H9 (cell line): ENCODE measurements at regions not wholly inside any gene's neighbourhood (a gene's known extent, or its start where the extent isn't known, plus 50 kb on each side); places are given as distances from the start of the nearest gene placed in this dataset.

Experiments
- DNase-seq: peaks from one replicate; pipeline ENCODE4 v3.0.0-alpha.2; 2017
- H2AFZ ChIP-seq: one replicate; pipeline ENCODE4 v1.6.1; 2013; ENCODE audit warnings: mild to moderate bottlenecking, low read length, control low read depth, moderate library complexity
- H2AK5ac ChIP-seq: 2 replicates; pipeline ENCODE4 v1.6.1; 2013; ENCODE audit warnings: low read length, control low read depth, mixed read lengths; ENCODE audit not compliant: insufficient read length
- H2BK120ac ChIP-seq: one replicate; pipeline ENCODE4 v1.6.1; 2013; ENCODE audit warnings: low read depth, mild to moderate bottlenecking, low read length, control low read depth, inconsistent platforms; ENCODE audit not compliant: poor library complexity, severe bottlenecking
- H2BK12ac ChIP-seq: 2 replicates; pipeline ENCODE4 v1.6.1; 2013; ENCODE audit warnings: low read length, control low read depth, mixed read lengths, low read depth; ENCODE audit not compliant: insufficient read length
- H2BK15ac ChIP-seq: 2 replicates; pipeline ENCODE4 v1.6.1; 2013; ENCODE audit warnings: low read depth, low read length, control low read depth
- H2BK20ac ChIP-seq: one replicate; pipeline ENCODE4 v1.6.1; 2013; ENCODE audit warnings: low read depth, mild to moderate bottlenecking, low read length, control low read depth, inconsistent platforms; ENCODE audit not compliant: poor library complexity, severe bottlenecking
- H2BK5ac ChIP-seq: 2 replicates; pipeline ENCODE4 v1.6.1; 2013; ENCODE audit warnings: low read length, control low read depth, mixed read lengths; ENCODE audit not compliant: insufficient read length
- H3K14ac ChIP-seq: 2 replicates; pipeline ENCODE4 v1.6.1; 2013; ENCODE audit warnings: low read length, control low read depth; ENCODE audit not compliant: insufficient read depth
- H3K18ac ChIP-seq: 2 replicates; pipeline ENCODE4 v1.6.1; 2013; ENCODE audit warnings: low read depth, mild to moderate bottlenecking, mixed read lengths, low read length, control low read depth; ENCODE audit not compliant: insufficient read length
- H3K23ac ChIP-seq: 2 replicates; pipeline ENCODE4 v1.6.1; 2013; ENCODE audit warnings: low read length, control low read depth, mixed read lengths, low read depth; ENCODE audit not compliant: insufficient read length
- H3K23me2 ChIP-seq: 2 replicates; pipeline ENCODE4 v1.6.1; 2013; ENCODE audit warnings: low read depth, mild to moderate bottlenecking, mixed read lengths, low read length, control low read depth; ENCODE audit not compliant: insufficient read length, poor library complexity, severe bottlenecking
- H3K27ac ChIP-seq: 2 replicates; pipeline ENCODE4 v1.5.1; 2013; ENCODE audit warnings: low read length, control low read depth, mixed read lengths, low read depth; ENCODE audit not compliant: insufficient read length
- H3K27me3 ChIP-seq: 2 replicates; pipeline ENCODE4 v1.6.1; 2013; ENCODE audit warnings: low read length, control low read depth, inconsistent platforms; ENCODE audit not compliant: insufficient read depth
- H3K4ac ChIP-seq: 2 replicates; pipeline ENCODE4 v1.6.1; 2013; ENCODE audit warnings: low read depth, mild to moderate bottlenecking, control low read depth, inconsistent platforms, low read length, moderate library complexity
- H3K4me1 ChIP-seq: 2 replicates; pipeline ENCODE4 v1.6.1; 2013; ENCODE audit warnings: low read length, control low read depth, inconsistent platforms; ENCODE audit not compliant: insufficient read depth
- H3K4me2 ChIP-seq: 2 replicates; pipeline ENCODE4 v1.6.1; 2013; ENCODE audit warnings: low read length, control low read depth, mixed read lengths; ENCODE audit not compliant: insufficient read length, insufficient read depth
- H3K56ac ChIP-seq: 2 replicates; pipeline ENCODE4 v1.6.1; 2013; ENCODE audit warnings: low read depth, mild to moderate bottlenecking, mixed read lengths, low read length, control low read depth; ENCODE audit not compliant: insufficient read length
- H3K79me1 ChIP-seq: 2 replicates; pipeline ENCODE4 v1.6.1; 2013; ENCODE audit warnings: low read depth, mild to moderate bottlenecking, moderate library complexity, low read length, control low read depth, inconsistent platforms; ENCODE audit not compliant: insufficient read depth, poor library complexity, severe bottlenecking
- H3K79me2 ChIP-seq: 2 replicates; pipeline ENCODE4 v1.6.1; 2013; ENCODE audit warnings: low read length, control low read depth, inconsistent platforms; ENCODE audit not compliant: insufficient read depth
- H3K9ac ChIP-seq: 2 replicates; pipeline ENCODE4 v1.6.1; 2013; ENCODE audit warnings: low read length, control low read depth, mixed read lengths; ENCODE audit not compliant: insufficient read length; ENCODE audit errors: extremely low read depth
- H3K9me3 ChIP-seq: one replicate; pipeline ENCODE4 v1.6.1; 2013; ENCODE audit warnings: low read depth, low read length, inconsistent platforms; ENCODE audit not compliant: control insufficient read depth
- H3T11ph ChIP-seq: one replicate; pipeline ENCODE4 v1.6.1; 2013; ENCODE audit warnings: mild to moderate bottlenecking, low read length, control low read depth, inconsistent platforms
- H4K20me1 ChIP-seq: one replicate; pipeline ENCODE4 v1.6.1; 2013; ENCODE audit not compliant: control insufficient read depth, insufficient read length, insufficient read depth
- H4K5ac ChIP-seq: 2 replicates; pipeline ENCODE4 v1.6.1; 2013; ENCODE audit warnings: low read depth, mild to moderate bottlenecking, mixed read lengths, low read length, control low read depth; ENCODE audit not compliant: insufficient read length
- H4K8ac ChIP-seq: replicated peaks from 2 replicates; pipeline ENCODE4 v1.6.1; 2013; ENCODE audit warnings: low read length, control low read depth, mixed read lengths, low read depth; ENCODE audit not compliant: insufficient read length
- H4K91ac ChIP-seq: 2 replicates; pipeline ENCODE4 v1.6.1; 2013; ENCODE audit warnings: low read depth, mild to moderate bottlenecking, moderate library complexity, mixed read lengths, low read length, control low read depth; ENCODE audit not compliant: insufficient read length
- H3K27ac Mint-ChIP-seq, 3 experiments: 2 replicates in 2 of 3; 3 replicates in 1 of 3; pipeline ENCODE4 v1.8.0; 2020 to 2021; ENCODE audit warnings: mixed read lengths in 3 of 3, mild to moderate bottlenecking in 1 of 3, moderate library complexity in 1 of 3
- H3K27me3 Mint-ChIP-seq: 2 replicates; pipeline ENCODE4 v1.8.0; 2021; ENCODE audit warnings: low read depth, mild to moderate bottlenecking, moderate library complexity, mixed read lengths
- H3K36me3 Mint-ChIP-seq, 3 experiments: 2 replicates in 2 of 3; 3 replicates in 1 of 3; pipeline ENCODE4 v1.8.0; 2020 to 2021; ENCODE audit warnings: low read depth in 3 of 3, mixed read lengths in 3 of 3; ENCODE audit not compliant: insufficient read depth in 1 of 3
- H3K4me1 Mint-ChIP-seq, 2 experiments: 2 replicates each; pipeline ENCODE4 v1.8.0; 2020; ENCODE audit warnings: mixed read lengths in 2 of 2
- H3K4me3 Mint-ChIP-seq, 2 experiments: 2 replicates in 1 of 2; 3 replicates in 1 of 2; pipeline ENCODE4 v1.8.0; 2020 to 2021; ENCODE audit warnings: mild to moderate bottlenecking in 2 of 2, mixed read lengths in 2 of 2, moderate library complexity in 1 of 2
- H3K9me3 Mint-ChIP-seq, 2 experiments: 2 replicates in 1 of 2; 3 replicates in 1 of 2; pipeline ENCODE4 v1.8.0; 2020; ENCODE audit warnings: mild to moderate bottlenecking in 2 of 2, mixed read lengths in 2 of 2, moderate library complexity in 1 of 2
- WGBS: extraction: QIAGEN DNeasy Blood & Tissue Kit; methylation state at CpG from one replicate; pipeline ENCODE4 v1.1.7; 2013; ENCODE audit warnings: missing lambda C conversion rate, low lambda C conversion rate, mixed read lengths; ENCODE audit not compliant: insufficient read length; ENCODE audit errors: extremely low coverage; 5-methylcytosine and 5-hydroxymethylcytosine counted together
- TF ChIP-seq, protein P1 (sequence below): fragments of 200-600 bp; sonication (generic); conservative IDR thresholded peaks from 3 replicates; pipeline ENCODE4 v1.8.0; 2021; ENCODE audit warnings: antibody characterized with exemption, mild to moderate bottlenecking

- Histone ChIP-seq H3K27ac (no peak overlapping the region), H3K4ac (no peak overlapping the region), H3K56ac (no peak overlapping the region), H2AK5ac (no peak overlapping the region), H2BK15ac (no peak overlapping the region), H2BK20ac (no peak overlapping the region), H3K79me2 (no peaks in the 10 kb centered on the region), H2AFZ (no peak overlapping the region), H4K5ac (no peak overlapping the region), H3K9ac (no peak overlapping the region), H3K27me3 (no peaks in the 10 kb centered on the region), H3K79me1 (no peaks in the 10 kb centered on the region), H3K18ac (no peak overlapping the region), H4K20me1 (no peaks in the 10 kb centered on the region), H3K9me3 (no peaks in the 10 kb centered on the region), H2BK5ac (no peak overlapping the region), H3K23me2 (no peaks in the 10 kb centered on the region), H2BK12ac (no peak overlapping the region), H2BK120ac (no peak overlapping the region), H3T11ph (no peak overlapping the region), H3K4me1 (no peaks in the 10 kb centered on the region), H3K14ac (no peak overlapping the region), H4K91ac (no peak overlapping the region), H4K8ac (no peak overlapping the region), H3K23ac (no peak overlapping the region), H3K4me2 (no peak overlapping the region)
- TF ChIP-seq, protein P1, sequence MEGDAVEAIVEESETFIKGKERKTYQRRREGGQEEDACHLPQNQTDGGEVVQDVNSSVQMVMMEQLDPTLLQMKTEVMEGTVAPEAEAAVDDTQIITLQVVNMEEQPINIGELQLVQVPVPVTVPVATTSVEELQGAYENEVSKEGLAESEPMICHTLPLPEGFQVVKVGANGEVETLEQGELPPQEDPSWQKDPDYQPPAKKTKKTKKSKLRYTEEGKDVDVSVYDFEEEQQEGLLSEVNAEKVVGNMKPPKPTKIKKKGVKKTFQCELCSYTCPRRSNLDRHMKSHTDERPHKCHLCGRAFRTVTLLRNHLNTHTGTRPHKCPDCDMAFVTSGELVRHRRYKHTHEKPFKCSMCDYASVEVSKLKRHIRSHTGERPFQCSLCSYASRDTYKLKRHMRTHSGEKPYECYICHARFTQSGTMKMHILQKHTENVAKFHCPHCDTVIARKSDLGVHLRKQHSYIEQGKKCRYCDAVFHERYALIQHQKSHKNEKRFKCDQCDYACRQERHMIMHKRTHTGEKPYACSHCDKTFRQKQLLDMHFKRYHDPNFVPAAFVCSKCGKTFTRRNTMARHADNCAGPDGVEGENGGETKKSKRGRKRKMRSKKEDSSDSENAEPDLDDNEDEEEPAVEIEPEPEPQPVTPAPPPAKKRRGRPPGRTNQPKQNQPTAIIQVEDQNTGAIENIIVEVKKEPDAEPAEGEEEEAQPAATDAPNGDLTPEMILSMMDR, result no peak
- H3K4me1 Mint-ChIP-seq, result peaks cover 8 to 12% of the 10 kb centered on the region in 2 experiments
- H3K27ac Mint-ChIP-seq, result peak overlapping the region in 1 of 3 experiments; percentile 42; a peak in 2 of 7 replicates
- H3K4me3 Mint-ChIP-seq, result no peak overlapping the region
- no peaks in the 10 kb centered on the region for H3K36me3 Mint-ChIP-seq
- no peak for DNase-seq
- H3K9me3 Mint-ChIP-seq, result no peaks in the 10 kb centered on the region
- WGBS, result no CpG with 5 or more reads among the region's 6 CpGs
- no peaks in the 10 kb centered on the region for H3K27me3 Mint-ChIP-seq
Measured at GRCh38 chr6:126145351-126145750, 159.0 kb downstream of the TRMT11 start.
